ENCODE measurements at regions not wholly inside any gene's neighbourhood (a gene's known extent, or its start where the extent isn't known, plus 50 kb on each side); places are given as distances from the start of the nearest gene placed in this dataset.

- H3K36me3 Mint-ChIP-seq = peaks cover 4 to 5% of the 10 kb centered on the region in 2 donors
- no CpG with 5 or more reads among the region's 7 CpGs for whole genome bisulfite sequencing (ENCODE audit: insufficient coverage)
- peaks cover 27 to 37% of the 10 kb centered on the region in 2 donors for H3K4me1 ChIP-seq (ENCODE audit: control insufficient read depth in 1 of 2, insufficient read depth in 2 of 2, low read length in 2 of 2)
- intact Hi-C loops (cut with micrococcal nuclease) = loop anchor here in 1 of 2 donors (10.0 kb wide), 1 partner anchor 162 kb away; no protein-coding TSS in a partner anchor
- peak; percentile 51 to 89 (median 68) for DNase-seq
- H3K9ac ChIP-seq (ENCODE audit: insufficient read depth, low read length, poor library complexity, severe bottlenecking) = no peak overlapping the region
- H3K4me1 Mint-ChIP-seq = peaks cover 50% of the 10 kb centered on the region
- H3K4me3 ChIP-seq (replicated peaks in 1 of 3; ENCODE audit: low read depth in 2 of 3, low read length in 3 of 3) = no peak overlapping the region
- H3K27ac ChIP-seq (ENCODE audit: low read depth in 1 of 2, low read length in 2 of 2) = peak overlapping the region; percentile 42 to 60
- peaks cover 0 to under 1% of the 10 kb centered on the region in 2 donors for H3K27me3 ChIP-seq (ENCODE audit: control insufficient read depth in 2 of 2, insufficient read depth in 2 of 2, low read length in 2 of 2)
- peak overlapping the region; percentile 46 to 96 (median 87) for H3K27ac Mint-ChIP-seq
- no peak for TF ChIP-seq CTCF (IDR thresholded peaks at IDR 0.05)
- peaks cover 0 to 8% (median 0%) of the 10 kb centered on the region in 7 donors for H3K9me3 Mint-ChIP-seq
- H3K79me2 ChIP-seq (ENCODE audit: insufficient read depth, low read length) = no peaks in the 10 kb centered on the region
- H4K20me1 ChIP-seq (ENCODE audit: insufficient read depth, low read length) = no peaks in the 10 kb centered on the region
- peaks cover 0 to 2% (median 0%) of the 10 kb centered on the region in 3 donors for H3K27me3 Mint-ChIP-seq (ENCODE audit: low read depth in 3 of 3)
- H2AFZ ChIP-seq (ENCODE audit: insufficient read depth, low read depth, low read length, poor library complexity, severe bottlenecking) = no peak overlapping the region
- H3K4me3 Mint-ChIP-seq = no peak overlapping the region
- no peaks in the 10 kb centered on the region for H3K9me3 ChIP-seq (replicated peaks in 1 of 2; ENCODE audit: control insufficient read depth in 1 of 2, insufficient read depth in 1 of 2, low read length in 2 of 2)
- H3K4me2 ChIP-seq (replicated peaks; ENCODE audit: extremely low read depth, low read length, poor library complexity, severe bottlenecking) = peak overlapping the region; percentile 43
- no peaks in the 10 kb centered on the region for H3K36me3 ChIP-seq (replicated peaks in 1 of 2; ENCODE audit: control insufficient read depth in 1 of 2, insufficient read depth in 2 of 2, low read length in 2 of 2)
Measured at GRCh38 chr5:54837093-54837492, 148.3 kb downstream of the ESM1 start.

GRCh38 chr5:54835647-54836046, 149.7 kb downstream of the ESM1 start:
- no peak overlapping the region for H3K4me3 Mint-ChIP-seq
- H3K27me3 Mint-ChIP-seq (ENCODE audit: low read depth in 3 of 3) = peaks cover 0 to 5% (median 1%) of the 10 kb centered on the region in 3 donors
- H3K9ac ChIP-seq (ENCODE audit: insufficient read depth, low read length, poor library complexity, severe bottlenecking) = no peak overlapping the region
- no peaks in the 10 kb centered on the region for H3K9me3 ChIP-seq (replicated peaks in 1 of 2; ENCODE audit: control insufficient read depth in 1 of 2, insufficient read depth in 1 of 2, low read length in 2 of 2)
- H3K4me3 ChIP-seq (replicated peaks in 1 of 3; ENCODE audit: low read depth in 2 of 3, low read length in 3 of 3) = no peak overlapping the region
- no peaks in the 10 kb centered on the region for H3K36me3 ChIP-seq (replicated peaks in 1 of 2; ENCODE audit: control insufficient read depth in 1 of 2, insufficient read depth in 2 of 2, low read length in 2 of 2)
- peak in 1 of 3 donors; percentile 26 for DNase-seq
- no peaks in the 10 kb centered on the region for H3K79me2 ChIP-seq (ENCODE audit: insufficient read depth, low read length)
- WGBS (ENCODE audit: insufficient coverage) = no CpG with 5 or more reads among the region's 2 CpGs
- no peak for TF ChIP-seq CTCF (IDR thresholded peaks at IDR 0.05)
- H3K27ac ChIP-seq (ENCODE audit: low read depth in 1 of 2, low read length in 2 of 2) = no peak overlapping the region
- intact Hi-C loops (cut with micrococcal nuclease) = loop anchor here in 1 of 2 donors (10.0 kb wide), 1 partner anchor 161 kb away; no protein-coding TSS in a partner anchor
- H3K27me3 ChIP-seq (ENCODE audit: control insufficient read depth in 2 of 2, insufficient read depth in 2 of 2, low read length in 2 of 2) = peaks cover 0 to 2% of the 10 kb centered on the region in 2 donors
- no peak overlapping the region for H2AFZ ChIP-seq (ENCODE audit: insufficient read depth, low read depth, low read length, poor library complexity, severe bottlenecking)
- peaks cover 27 to 37% of the 10 kb centered on the region in 2 donors for H3K4me1 ChIP-seq (ENCODE audit: control insufficient read depth in 1 of 2, insufficient read depth in 2 of 2, low read length in 2 of 2)
- H3K4me1 Mint-ChIP-seq = peaks cover 46% of the 10 kb centered on the region
- peaks cover 0 to 8% (median 0%) of the 10 kb centered on the region in 7 donors for H3K9me3 Mint-ChIP-seq
- H3K27ac Mint-ChIP-seq = peak overlapping the region in 1 of 7 donors; percentile 41
- no peaks in the 10 kb centered on the region for H4K20me1 ChIP-seq (ENCODE audit: insufficient read depth, low read length)
- H3K36me3 Mint-ChIP-seq = peaks cover 2 to 5% of the 10 kb centered on the region in 2 donors
- no peak overlapping the region for H3K4me2 ChIP-seq (replicated peaks; ENCODE audit: extremely low read depth, low read length, poor library complexity, severe bottlenecking)
